ENCODE measurements at regions not wholly inside any gene's neighbourhood (a gene's known extent, or its start where the extent isn't known, plus 50 kb on each side); places are given as distances from the start of the nearest gene placed in this dataset.

DNA sequence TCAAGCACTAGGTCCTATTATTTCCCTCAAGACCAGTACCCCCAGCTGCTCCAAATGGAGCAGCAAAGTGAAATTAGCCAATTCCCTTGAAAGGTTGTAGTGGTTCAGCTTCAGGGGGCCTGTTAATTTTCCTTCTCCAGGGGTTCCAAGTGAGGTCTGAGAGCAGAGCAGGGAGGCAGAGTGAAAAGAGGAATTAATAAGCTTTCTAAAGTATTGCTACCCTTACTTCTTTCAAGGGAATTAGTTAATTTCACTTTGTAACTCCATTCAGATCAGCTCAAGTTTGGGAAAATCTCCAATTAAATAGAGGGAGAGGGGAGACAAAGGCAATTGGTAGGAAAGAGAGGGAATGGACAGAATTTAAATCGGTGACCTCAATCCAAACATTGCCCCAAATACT lies 78.7 kb upstream of the SLC7A11 start:
- H3K4me3 ChIP-seq (ENCODE audit: low read length): no peak overlapping the region
- H3K27ac Mint-ChIP-seq: no peak overlapping the region
- no peak for DNase-seq
- TF ChIP-seq, protein P1, sequence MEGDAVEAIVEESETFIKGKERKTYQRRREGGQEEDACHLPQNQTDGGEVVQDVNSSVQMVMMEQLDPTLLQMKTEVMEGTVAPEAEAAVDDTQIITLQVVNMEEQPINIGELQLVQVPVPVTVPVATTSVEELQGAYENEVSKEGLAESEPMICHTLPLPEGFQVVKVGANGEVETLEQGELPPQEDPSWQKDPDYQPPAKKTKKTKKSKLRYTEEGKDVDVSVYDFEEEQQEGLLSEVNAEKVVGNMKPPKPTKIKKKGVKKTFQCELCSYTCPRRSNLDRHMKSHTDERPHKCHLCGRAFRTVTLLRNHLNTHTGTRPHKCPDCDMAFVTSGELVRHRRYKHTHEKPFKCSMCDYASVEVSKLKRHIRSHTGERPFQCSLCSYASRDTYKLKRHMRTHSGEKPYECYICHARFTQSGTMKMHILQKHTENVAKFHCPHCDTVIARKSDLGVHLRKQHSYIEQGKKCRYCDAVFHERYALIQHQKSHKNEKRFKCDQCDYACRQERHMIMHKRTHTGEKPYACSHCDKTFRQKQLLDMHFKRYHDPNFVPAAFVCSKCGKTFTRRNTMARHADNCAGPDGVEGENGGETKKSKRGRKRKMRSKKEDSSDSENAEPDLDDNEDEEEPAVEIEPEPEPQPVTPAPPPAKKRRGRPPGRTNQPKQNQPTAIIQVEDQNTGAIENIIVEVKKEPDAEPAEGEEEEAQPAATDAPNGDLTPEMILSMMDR (IDR thresholded peaks at IDR 0.05): no peak
- H3K4me3 Mint-ChIP-seq: no peak overlapping the region
- no peak overlapping the region for H3K27ac ChIP-seq (ENCODE audit: low read depth in 1 of 2, low read length in 2 of 2)
- H3K27me3 Mint-ChIP-seq: no peaks in the 10 kb centered on the region
- POLR2A ChIA-PET: no interaction called here
- no peaks in the 10 kb centered on the region for H3K36me3 Mint-ChIP-seq (ENCODE audit: low read depth)
- ATAC-seq (ENCODE audit: poor library complexity): no peak
- no peaks in the 10 kb centered on the region for H3K9me3 ChIP-seq (ENCODE audit: control insufficient read depth in 1 of 2, insufficient read depth in 1 of 2, low read length in 2 of 2)
- intact Hi-C loops (cut with DNase I, micrococcal nuclease): no loop called here
- no peaks in the 10 kb centered on the region for H3K9me3 Mint-ChIP-seq
- CTCF ChIA-PET: no interaction called here
- no peaks in the 10 kb centered on the region for H3K4me1 ChIP-seq (ENCODE audit: insufficient read depth, low read length)
- no peaks in the 10 kb centered on the region for H3K4me1 Mint-ChIP-seq (ENCODE audit: low read depth)
- H3K36me3 ChIP-seq (ENCODE audit: insufficient read depth, low read length): no peaks in the 10 kb centered on the region
- no peaks in the 10 kb centered on the region for H3K27me3 ChIP-seq (ENCODE audit: control insufficient read depth in 1 of 2, insufficient read depth in 2 of 2, low read length in 2 of 2)

DNA sequence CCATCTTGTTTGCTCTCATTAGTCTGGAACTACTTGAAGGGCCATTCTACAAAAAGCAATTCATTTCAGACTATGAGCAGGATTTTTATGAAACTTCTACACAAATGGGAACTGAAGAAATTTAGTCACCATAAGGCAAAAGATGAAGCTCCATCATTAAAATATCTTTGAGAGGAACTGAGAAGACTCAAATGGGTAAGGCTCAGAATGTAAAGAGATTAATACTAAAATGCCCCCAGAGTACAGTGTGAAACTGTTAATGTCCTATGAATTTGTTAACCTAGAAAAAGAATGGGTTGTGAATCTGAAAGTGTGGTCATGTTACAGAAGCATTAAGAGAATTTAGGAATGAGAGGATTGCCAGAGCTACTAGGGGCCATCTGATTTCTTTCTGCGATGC lies 77.9 kb upstream of the SLC7A11 start:
- intact Hi-C loops (cut with DNase I, micrococcal nuclease): no loop called here
- ATAC-seq (ENCODE audit: poor library complexity) (no peak), DNase-seq (no peak)
- ChIA-PET POLR2A (no interaction called here), CTCF (no interaction called here)
- H3K36me3 Mint-ChIP-seq (ENCODE audit: low read depth): no peaks in the 10 kb centered on the region
- no peaks in the 10 kb centered on the region for H3K27me3 Mint-ChIP-seq
- Histone ChIP-seq H3K27ac (ENCODE audit: low read depth in 1 of 2, low read length in 2 of 2) (no peak overlapping the region), H3K9me3 (ENCODE audit: control insufficient read depth in 1 of 2, insufficient read depth in 1 of 2, low read length in 2 of 2) (no peaks in the 10 kb centered on the region), H3K4me1 (ENCODE audit: insufficient read depth, low read length) (no peaks in the 10 kb centered on the region), H3K36me3 (ENCODE audit: insufficient read depth, low read length) (no peaks in the 10 kb centered on the region), H3K4me3 (ENCODE audit: low read length) (no peak overlapping the region), H3K27me3 (ENCODE audit: control insufficient read depth in 1 of 2, insufficient read depth in 2 of 2, low read length in 2 of 2) (no peaks in the 10 kb centered on the region)
- TF ChIP-seq, protein P1 (IDR thresholded peaks at IDR 0.05): no peak
- H3K27ac Mint-ChIP-seq: no peak overlapping the region
- H3K4me3 Mint-ChIP-seq: no peak overlapping the region
- no peaks in the 10 kb centered on the region for H3K9me3 Mint-ChIP-seq
- H3K4me1 Mint-ChIP-seq (ENCODE audit: low read depth): no peaks in the 10 kb centered on the region

DNA sequence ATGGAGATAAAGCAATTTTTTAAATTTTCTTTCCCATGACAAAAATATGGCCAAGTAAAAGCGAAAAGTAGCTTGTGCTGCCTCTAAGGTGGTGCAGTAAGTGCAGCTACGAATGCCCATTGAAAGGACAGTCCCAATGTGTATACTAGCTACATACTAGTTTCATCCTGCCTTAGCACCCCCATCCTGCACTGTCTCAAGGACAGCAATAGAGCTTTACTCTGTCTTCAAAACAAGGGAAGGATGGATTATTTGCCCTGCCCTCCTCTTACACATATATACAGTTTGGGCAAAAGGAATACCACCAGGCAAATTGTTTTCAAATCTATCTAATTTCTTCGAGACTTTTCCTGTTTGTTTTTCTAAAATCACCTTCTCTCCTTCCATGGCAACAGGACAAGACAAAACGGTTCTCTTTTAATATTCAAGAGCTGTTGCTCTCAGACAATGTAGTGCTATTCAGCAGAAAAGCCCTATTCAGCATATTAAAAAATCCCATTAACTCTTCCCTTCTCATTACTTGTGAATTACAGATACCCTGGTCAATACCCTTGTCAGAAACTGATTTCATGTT lies 75.1 kb upstream of the SLC7A11 start:
- ATAC-seq (ENCODE audit: poor library complexity): no peak
- intact Hi-C loops (cut with DNase I, micrococcal nuclease): no loop called here
- H3K4me3 ChIP-seq (ENCODE audit: low read length): no peak overlapping the region
- H3K27ac ChIP-seq (ENCODE audit: low read depth in 1 of 2, low read length in 2 of 2): no peak overlapping the region
- H3K4me3 Mint-ChIP-seq: no peak overlapping the region
- no peaks in the 10 kb centered on the region for H3K4me1 Mint-ChIP-seq (ENCODE audit: low read depth)
- H3K36me3 ChIP-seq (ENCODE audit: insufficient read depth, low read length): no peaks in the 10 kb centered on the region
- H3K9me3 ChIP-seq (ENCODE audit: control insufficient read depth in 1 of 2, insufficient read depth in 1 of 2, low read length in 2 of 2): peaks cover 0 to 3% of the 10 kb centered on the region in 2 experiments
- no peaks in the 10 kb centered on the region for H3K36me3 Mint-ChIP-seq (ENCODE audit: low read depth)
- H3K9me3 Mint-ChIP-seq: peaks cover 3% of the 10 kb centered on the region
- POLR2A ChIA-PET: no interaction called here
- CTCF ChIA-PET: no interaction called here
- no peak for DNase-seq
- no peaks in the 10 kb centered on the region for H3K4me1 ChIP-seq (ENCODE audit: insufficient read depth, low read length)
- TF ChIP-seq, protein P1 (IDR thresholded peaks at IDR 0.05): no peak
- no peaks in the 10 kb centered on the region for H3K27me3 ChIP-seq (ENCODE audit: control insufficient read depth in 1 of 2, insufficient read depth in 2 of 2, low read length in 2 of 2)
- no peaks in the 10 kb centered on the region for H3K27me3 Mint-ChIP-seq
- no peak overlapping the region for H3K27ac Mint-ChIP-seq

All from CD4-positive, alpha-beta T cell (primary cell).